ENCODE measurements at regions not wholly inside any gene's neighbourhood (a gene's known extent, or its start where the extent isn't known, plus 50 kb on each side); places are given as distances from the start of the nearest gene placed in this dataset.
"Not testable (repeated sequence)": the region's sequence is repeated elsewhere in the genome, so short reads cannot be mapped to it uniquely, and the experiment has no call there.

GRCh38 chr5:112573441-112573840 is 154.4 kb upstream of the EPB41L4A start:
- no peak for DNase-seq (ENCODE audit: low spot score)

GRCh38 chr5:112574536-112574935 is 155.5 kb upstream of the EPB41L4A start:
- no peak for DNase-seq (ENCODE audit: low spot score)

GRCh38 chr5:112576298-112576925 is 157.3 kb upstream of the EPB41L4A start:
- DNase-seq (ENCODE audit: low spot score), result no peak

- DNase-seq (ENCODE audit: low spot score), result no peak
Measured at GRCh38 chr5:112579599-112580170, 158.0 kb upstream of the APC start.

GRCh38 chr5:112581811-112582320 is 155.8 kb upstream of the APC start:
- no peak for DNase-seq (ENCODE audit: low spot score)

GRCh38 chr5:112583166-112583565 is 154.5 kb upstream of the APC start:
- DNase-seq (ENCODE audit: low spot score), result no peak

GRCh38 chr5:112584781-112585180 is 152.9 kb upstream of the APC start:
- no peak for DNase-seq (ENCODE audit: low spot score)

- DNase-seq (ENCODE audit: low spot score), result no peak
Measured at GRCh38 chr5:112586596-112587062, 151.1 kb upstream of the APC start.

- not testable (repeated sequence) for DNase-seq (ENCODE audit: low spot score)
Measured at GRCh38 chr5:112590858-112591257, 146.8 kb upstream of the APC start.

- DNase-seq (ENCODE audit: low spot score), result no peak
Measured at GRCh38 chr5:112594095-112594850, 143.4 kb upstream of the APC start.

- DNase-seq (ENCODE audit: low spot score), result no peak
Measured at GRCh38 chr5:112594941-112595340, 142.7 kb upstream of the APC start.

GRCh38 chr5:112597831-112598230 is 139.9 kb upstream of the APC start:
- no peak for DNase-seq (ENCODE audit: low spot score)

- DNase-seq (ENCODE audit: low spot score), result not testable (repeated sequence)
Measured at GRCh38 chr5:112600510-112600909, 137.2 kb upstream of the APC start.

GRCh38 chr5:112604732-112605630 is 132.7 kb upstream of the APC start:
- DNase-seq (ENCODE audit: low spot score), result peak; percentile 21

GRCh38 chr5:112608975-112609374 is 128.7 kb upstream of the APC start:
- no peak for DNase-seq (ENCODE audit: low spot score)

- no peak for DNase-seq (ENCODE audit: low spot score)
Measured at GRCh38 chr5:112612663-112613062, 125.0 kb upstream of the APC start.

- no peak for DNase-seq (ENCODE audit: low spot score)
Measured at GRCh38 chr5:112614285-112614684, 123.4 kb upstream of the APC start.

- DNase-seq (ENCODE audit: low spot score), result no peak
Measured at GRCh38 chr5:112614986-112615385, 122.7 kb upstream of the APC start.

GRCh38 chr5:112616812-112617547 is 120.7 kb upstream of the APC start:
- DNase-seq (ENCODE audit: low spot score), result no peak

- no peak for DNase-seq (ENCODE audit: low spot score)
Measured at GRCh38 chr5:112625246-112625645, 112.4 kb upstream of the APC start.

GRCh38 chr5:112625689-112626438 is 111.8 kb upstream of the APC start:
- no peak for DNase-seq (ENCODE audit: low spot score)

Measured in hematopoietic multipotent progenitor cell treated with erythropoietin and hydrocortisone succinate and interleukin-3 and kit ligand, for 15 days (in vitro differentiated cells).